ENCODE measurements at regions not wholly inside any gene's neighbourhood (a gene's known extent, or its start where the extent isn't known, plus 50 kb on each side); places are given as distances from the start of the nearest gene placed in this dataset.

DNA sequence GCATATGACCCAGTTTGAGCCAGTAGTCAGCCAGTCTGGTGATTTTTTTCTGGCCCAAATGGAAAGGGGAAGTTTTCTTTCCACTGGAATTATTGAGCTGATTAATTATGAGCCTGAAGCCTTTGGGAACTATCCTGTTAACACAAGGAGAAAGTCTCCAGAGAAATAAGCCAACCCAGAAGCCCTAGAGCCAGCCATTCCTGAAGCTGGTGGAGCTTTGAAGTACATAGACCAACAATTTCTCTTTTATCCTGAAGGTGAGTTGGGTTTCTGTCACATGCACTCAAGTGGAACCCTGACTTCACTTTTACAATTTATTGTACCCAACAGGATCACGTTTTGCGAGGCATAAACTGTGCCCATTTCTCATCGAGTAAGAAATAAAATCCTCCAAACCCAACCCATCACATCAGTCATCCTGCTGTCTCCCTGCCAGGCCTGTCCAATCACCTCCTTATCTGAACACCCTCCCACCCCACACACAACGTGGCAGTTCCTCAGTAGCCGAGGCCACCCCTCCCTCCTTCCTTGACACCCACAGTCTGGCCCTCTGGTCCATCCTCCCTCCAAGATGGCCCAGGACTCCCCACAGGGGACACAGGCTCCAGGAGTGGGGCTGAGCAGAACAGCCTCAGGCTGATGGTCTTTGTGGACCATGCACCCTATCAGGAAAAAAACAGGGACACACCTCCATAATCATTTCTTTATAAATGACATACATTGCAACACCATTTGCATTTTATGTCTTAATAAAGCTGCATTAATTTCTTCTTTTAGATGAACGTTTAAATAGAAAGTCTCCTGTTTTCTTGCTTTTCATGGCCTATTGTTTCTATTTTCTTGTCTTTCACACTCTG is 55.7 kb upstream of the GATA2 start:
- TF ChIP-seq, protein P1, sequence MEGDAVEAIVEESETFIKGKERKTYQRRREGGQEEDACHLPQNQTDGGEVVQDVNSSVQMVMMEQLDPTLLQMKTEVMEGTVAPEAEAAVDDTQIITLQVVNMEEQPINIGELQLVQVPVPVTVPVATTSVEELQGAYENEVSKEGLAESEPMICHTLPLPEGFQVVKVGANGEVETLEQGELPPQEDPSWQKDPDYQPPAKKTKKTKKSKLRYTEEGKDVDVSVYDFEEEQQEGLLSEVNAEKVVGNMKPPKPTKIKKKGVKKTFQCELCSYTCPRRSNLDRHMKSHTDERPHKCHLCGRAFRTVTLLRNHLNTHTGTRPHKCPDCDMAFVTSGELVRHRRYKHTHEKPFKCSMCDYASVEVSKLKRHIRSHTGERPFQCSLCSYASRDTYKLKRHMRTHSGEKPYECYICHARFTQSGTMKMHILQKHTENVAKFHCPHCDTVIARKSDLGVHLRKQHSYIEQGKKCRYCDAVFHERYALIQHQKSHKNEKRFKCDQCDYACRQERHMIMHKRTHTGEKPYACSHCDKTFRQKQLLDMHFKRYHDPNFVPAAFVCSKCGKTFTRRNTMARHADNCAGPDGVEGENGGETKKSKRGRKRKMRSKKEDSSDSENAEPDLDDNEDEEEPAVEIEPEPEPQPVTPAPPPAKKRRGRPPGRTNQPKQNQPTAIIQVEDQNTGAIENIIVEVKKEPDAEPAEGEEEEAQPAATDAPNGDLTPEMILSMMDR (IDR thresholded peaks at IDR 0.05): no peak
- no peak for TF ChIP-seq POLR2A (IDR thresholded peaks at IDR 0.05)
- no peak for TF ChIP-seq POLR2AphosphoS5 (IDR thresholded peaks at IDR 0.05; ENCODE audit: insufficient read depth in 1 of 2, low read depth in 1 of 2)
